Vagina (tissue), 2 donors: ENCODE measurements at regions not wholly inside any gene's neighbourhood (a gene's known extent, or its start where the extent isn't known, plus 50 kb on each side); places are given as distances from the start of the nearest gene placed in this dataset.

Experiments used
- POLR2A ChIP-seq, 2 donors: fragments of 450-650 bp; IDR thresholded peaks; one replicate each; pipeline ENCODE4 v1.6.1; 2017; ENCODE audit warnings: antibody characterized with exemption in 2 of 2, mild to moderate bottlenecking in 2 of 2, moderate library complexity in 2 of 2
- POLR2AphosphoS5 ChIP-seq, 2 donors: sonication (generic); formaldehyde crosslinking; IDR thresholded peaks; one replicate each; pipeline ENCODE4 v1.9.0; 2017; ENCODE audit warnings: antibody characterized with exemption in 2 of 2, mild to moderate bottlenecking in 2 of 2, low read depth in 1 of 2; ENCODE audit not compliant: insufficient read depth in 1 of 2
- TF ChIP-seq, protein P1 (sequence below), 3 experiments: fragments of 450-650 bp in 2 of 3; fragments of 200-600 bp in 1 of 3; sonication (generic) in 1 of 3; IDR thresholded peaks; one replicate each; pipeline ENCODE4 v1.5.1; 2017 to 2019; ENCODE audit warnings: antibody characterized with exemption in 3 of 3, mild to moderate bottlenecking in 2 of 3, moderate library complexity in 2 of 3

DNA sequence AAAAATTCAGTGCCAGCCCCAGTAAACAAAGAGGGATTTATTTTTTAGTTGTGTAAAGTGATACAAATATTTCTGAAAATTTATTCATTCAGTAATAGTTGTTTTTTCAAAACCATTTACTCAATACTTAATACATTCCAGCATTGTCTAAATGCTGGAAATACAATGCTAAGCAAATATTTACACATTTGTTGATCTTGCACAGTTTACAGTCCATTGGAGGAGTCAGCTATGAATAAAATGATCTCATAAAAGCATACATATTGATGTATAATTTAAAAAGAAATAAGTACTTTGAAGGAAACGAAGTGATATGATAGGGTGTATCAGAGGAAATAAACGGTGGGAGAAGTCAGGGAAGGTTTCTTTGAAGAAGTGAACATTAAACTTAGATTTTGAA is 1942.1 kb upstream of the ADGRL3 start:
- TF ChIP-seq, protein P1, sequence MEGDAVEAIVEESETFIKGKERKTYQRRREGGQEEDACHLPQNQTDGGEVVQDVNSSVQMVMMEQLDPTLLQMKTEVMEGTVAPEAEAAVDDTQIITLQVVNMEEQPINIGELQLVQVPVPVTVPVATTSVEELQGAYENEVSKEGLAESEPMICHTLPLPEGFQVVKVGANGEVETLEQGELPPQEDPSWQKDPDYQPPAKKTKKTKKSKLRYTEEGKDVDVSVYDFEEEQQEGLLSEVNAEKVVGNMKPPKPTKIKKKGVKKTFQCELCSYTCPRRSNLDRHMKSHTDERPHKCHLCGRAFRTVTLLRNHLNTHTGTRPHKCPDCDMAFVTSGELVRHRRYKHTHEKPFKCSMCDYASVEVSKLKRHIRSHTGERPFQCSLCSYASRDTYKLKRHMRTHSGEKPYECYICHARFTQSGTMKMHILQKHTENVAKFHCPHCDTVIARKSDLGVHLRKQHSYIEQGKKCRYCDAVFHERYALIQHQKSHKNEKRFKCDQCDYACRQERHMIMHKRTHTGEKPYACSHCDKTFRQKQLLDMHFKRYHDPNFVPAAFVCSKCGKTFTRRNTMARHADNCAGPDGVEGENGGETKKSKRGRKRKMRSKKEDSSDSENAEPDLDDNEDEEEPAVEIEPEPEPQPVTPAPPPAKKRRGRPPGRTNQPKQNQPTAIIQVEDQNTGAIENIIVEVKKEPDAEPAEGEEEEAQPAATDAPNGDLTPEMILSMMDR (IDR thresholded peaks at IDR 0.05): no peak
- no peak for TF ChIP-seq POLR2AphosphoS5 (IDR thresholded peaks at IDR 0.05; ENCODE audit: insufficient read depth in 1 of 2, low read depth in 1 of 2)
- TF ChIP-seq POLR2A (IDR thresholded peaks at IDR 0.05): no peak
